ENCODE measurements at regions not wholly inside any gene's neighbourhood (a gene's known extent, or its start where the extent isn't known, plus 50 kb on each side); places are given as distances from the start of the nearest gene placed in this dataset.

- Mint-ChIP-seq H3K4me1 (ENCODE audit: low read depth, unreplicated experiment) (peaks cover 19% of the 10 kb centered on the region), H3K27ac (ENCODE audit: unreplicated experiment) (no peak overlapping the region), H3K4me3 (ENCODE audit: low read depth, unreplicated experiment) (no peak overlapping the region), H3K27me3 (ENCODE audit: unreplicated experiment) (no peaks in the 10 kb centered on the region), H3K9me3 (ENCODE audit: low read depth, unreplicated experiment) (no peaks in the 10 kb centered on the region), H3K36me3 (ENCODE audit: insufficient read depth, unreplicated experiment) (no peaks in the 10 kb centered on the region)
- no peak for TF ChIP-seq CTCF (IDR thresholded peaks at IDR 0.05; ENCODE audit: unreplicated experiment)
- no TSS peak for BruUV-seq (replicated peaks)
- intact Hi-C loops (cut with micrococcal nuclease; ENCODE audit: unreplicated experiment), result loop anchor here (1.0 to 10.0 kb wide), 5 partner anchors 34 to 622 kb away; no protein-coding TSS in a partner anchor
- CTCF ChIA-PET, result interaction anchor here (0.6 to 0.9 kb wide), 3 partner anchors 11 to 536 kb away, joined by 3 read pairs; no protein-coding TSS in a partner anchor
- peak; percentile 46 for DNase-seq
These were observed 1037.6 kb upstream of the NR2F2 start for GRCh38 chr15:95292785-95293450.

- TF ChIP-seq CTCF (IDR thresholded peaks at IDR 0.05; ENCODE audit: unreplicated experiment), result no peak
- no peak overlapping the region for H3K27ac Mint-ChIP-seq (ENCODE audit: unreplicated experiment)
- H3K36me3 Mint-ChIP-seq (ENCODE audit: insufficient read depth, unreplicated experiment), result no peaks in the 10 kb centered on the region
- no peaks in the 10 kb centered on the region for H3K27me3 Mint-ChIP-seq (ENCODE audit: unreplicated experiment)
- no peak for DNase-seq
- no TSS peak for BruUV-seq (replicated peaks)
- intact Hi-C loops (cut with micrococcal nuclease; ENCODE audit: unreplicated experiment), result loop anchor here (2.0 to 10.0 kb wide), 4 partner anchors 35 to 623 kb away; no protein-coding TSS in a partner anchor
- H3K4me1 Mint-ChIP-seq (ENCODE audit: low read depth, unreplicated experiment), result peaks cover 19% of the 10 kb centered on the region
- no peak overlapping the region for H3K4me3 Mint-ChIP-seq (ENCODE audit: low read depth, unreplicated experiment)
- H3K9me3 Mint-ChIP-seq (ENCODE audit: low read depth, unreplicated experiment), result no peaks in the 10 kb centered on the region
- CTCF ChIA-PET, result interaction anchor here (0.7 to 0.9 kb wide), 3 partner anchors 11 to 883 kb away, joined by 3 read pairs; no protein-coding TSS in a partner anchor
These were observed 1037.0 kb upstream of the NR2F2 start for GRCh38 chr15:95293456-95294031.

GRCh38 chr15:95295363-95295762 lies 1035.1 kb upstream of the NR2F2 start:
- Mint-ChIP-seq H3K27ac (ENCODE audit: unreplicated experiment) (no peak overlapping the region), H3K4me3 (ENCODE audit: low read depth, unreplicated experiment) (no peak overlapping the region), H3K36me3 (ENCODE audit: insufficient read depth, unreplicated experiment) (no peaks in the 10 kb centered on the region), H3K9me3 (ENCODE audit: low read depth, unreplicated experiment) (no peaks in the 10 kb centered on the region), H3K27me3 (ENCODE audit: unreplicated experiment) (no peaks in the 10 kb centered on the region), H3K4me1 (ENCODE audit: low read depth, unreplicated experiment) (peaks cover 19% of the 10 kb centered on the region)
- CTCF ChIA-PET, result interaction anchor here (1.9 kb wide), 1 partner anchor 11 kb away, joined by 4 read pairs; no protein-coding TSS in a partner anchor
- no peak for TF ChIP-seq CTCF (IDR thresholded peaks at IDR 0.05; ENCODE audit: unreplicated experiment)
- no peak for DNase-seq
- BruUV-seq (replicated peaks), result no TSS peak
- intact Hi-C loops (cut with micrococcal nuclease; ENCODE audit: unreplicated experiment), result loop anchor here (10.0 kb wide), 1 partner anchor 509 kb away; no protein-coding TSS in a partner anchor

GRCh38 chr15:95295896-95296625 lies 1034.4 kb upstream of the NR2F2 start:
- H3K27ac Mint-ChIP-seq (ENCODE audit: unreplicated experiment), result no peak overlapping the region
- no peak overlapping the region for H3K4me3 Mint-ChIP-seq (ENCODE audit: low read depth, unreplicated experiment)
- peaks cover 19% of the 10 kb centered on the region for H3K4me1 Mint-ChIP-seq (ENCODE audit: low read depth, unreplicated experiment)
- CTCF ChIA-PET, result interaction anchor here (1.9 kb wide), 1 partner anchor 10 kb away, joined by 4 read pairs; no protein-coding TSS in a partner anchor
- H3K9me3 Mint-ChIP-seq (ENCODE audit: low read depth, unreplicated experiment), result no peaks in the 10 kb centered on the region
- no peaks in the 10 kb centered on the region for H3K36me3 Mint-ChIP-seq (ENCODE audit: insufficient read depth, unreplicated experiment)
- no peaks in the 10 kb centered on the region for H3K27me3 Mint-ChIP-seq (ENCODE audit: unreplicated experiment)
- intact Hi-C loops (cut with micrococcal nuclease; ENCODE audit: unreplicated experiment), result loop anchor here (10.0 kb wide), 1 partner anchor 509 kb away; no protein-coding TSS in a partner anchor
- BruUV-seq (replicated peaks), result no TSS peak
- DNase-seq, result no peak
- TF ChIP-seq CTCF (IDR thresholded peaks at IDR 0.05; ENCODE audit: unreplicated experiment), result no peak

All from Calu3 (cell line).